Lower leg skin (tissue), 3 donors: ENCODE measurements at regions not wholly inside any gene's neighbourhood (a gene's known extent, or its start where the extent isn't known, plus 50 kb on each side); places are given as distances from the start of the nearest gene placed in this dataset.

Source experiments
- POLR2A ChIP-seq, 2 donors: fragments of 450-650 bp; IDR thresholded peaks; one replicate each; pipeline ENCODE4 v1.6.1; 2016 to 2017; ENCODE audit warnings: antibody characterized with exemption in 2 of 2, mild to moderate bottlenecking in 1 of 2, moderate library complexity in 1 of 2
- TF ChIP-seq, protein P1 (sequence below), 3 donors: fragments of 450-650 bp; IDR thresholded peaks; one replicate each; pipeline ENCODE4 v1.5.1; 2016; ENCODE audit warnings: antibody characterized with exemption in 3 of 3, mild to moderate bottlenecking in 3 of 3, moderate library complexity in 2 of 3

DNA sequence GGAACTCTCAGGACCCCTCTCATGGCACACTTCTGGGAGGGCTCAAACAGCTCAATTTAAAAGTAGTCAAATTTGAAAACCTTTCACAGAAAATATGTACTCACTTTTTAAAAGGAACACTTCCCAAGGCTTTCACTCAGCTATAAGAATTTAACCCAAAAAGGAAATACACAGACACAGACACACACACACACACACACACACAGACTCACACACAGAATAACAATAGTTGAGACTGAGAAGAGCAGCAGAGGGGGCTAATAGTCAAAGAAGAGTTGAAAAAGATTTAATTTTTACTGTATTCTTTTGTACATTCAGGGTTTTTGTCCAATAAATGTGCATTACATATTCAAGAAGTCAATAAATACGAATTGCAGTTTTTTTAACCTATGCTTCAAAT, 211.4 kb downstream of the HACE1 start:
- TF ChIP-seq, protein P1, sequence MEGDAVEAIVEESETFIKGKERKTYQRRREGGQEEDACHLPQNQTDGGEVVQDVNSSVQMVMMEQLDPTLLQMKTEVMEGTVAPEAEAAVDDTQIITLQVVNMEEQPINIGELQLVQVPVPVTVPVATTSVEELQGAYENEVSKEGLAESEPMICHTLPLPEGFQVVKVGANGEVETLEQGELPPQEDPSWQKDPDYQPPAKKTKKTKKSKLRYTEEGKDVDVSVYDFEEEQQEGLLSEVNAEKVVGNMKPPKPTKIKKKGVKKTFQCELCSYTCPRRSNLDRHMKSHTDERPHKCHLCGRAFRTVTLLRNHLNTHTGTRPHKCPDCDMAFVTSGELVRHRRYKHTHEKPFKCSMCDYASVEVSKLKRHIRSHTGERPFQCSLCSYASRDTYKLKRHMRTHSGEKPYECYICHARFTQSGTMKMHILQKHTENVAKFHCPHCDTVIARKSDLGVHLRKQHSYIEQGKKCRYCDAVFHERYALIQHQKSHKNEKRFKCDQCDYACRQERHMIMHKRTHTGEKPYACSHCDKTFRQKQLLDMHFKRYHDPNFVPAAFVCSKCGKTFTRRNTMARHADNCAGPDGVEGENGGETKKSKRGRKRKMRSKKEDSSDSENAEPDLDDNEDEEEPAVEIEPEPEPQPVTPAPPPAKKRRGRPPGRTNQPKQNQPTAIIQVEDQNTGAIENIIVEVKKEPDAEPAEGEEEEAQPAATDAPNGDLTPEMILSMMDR (IDR thresholded peaks at IDR 0.05) = no peak
- no peak for TF ChIP-seq POLR2A (IDR thresholded peaks at IDR 0.05)
